ENCODE measurements at regions not wholly inside any gene's neighbourhood (a gene's known extent, or its start where the extent isn't known, plus 50 kb on each side); places are given as distances from the start of the nearest gene placed in this dataset.
"Not testable (repeated sequence)": the region's sequence is repeated elsewhere in the genome, so short reads cannot be mapped to it uniquely, and the experiment has no call there.

- DNase-seq (ENCODE audit: low read depth) = peak; percentile 53
Measured at GRCh38 chrX:3184176-3184930, 143.1 kb downstream of the ARSF start.

GRCh38 chrX:3181846-3182245 is 140.6 kb downstream of the ARSF start:
- DNase-seq (ENCODE audit: low read depth) = no peak

DNA sequence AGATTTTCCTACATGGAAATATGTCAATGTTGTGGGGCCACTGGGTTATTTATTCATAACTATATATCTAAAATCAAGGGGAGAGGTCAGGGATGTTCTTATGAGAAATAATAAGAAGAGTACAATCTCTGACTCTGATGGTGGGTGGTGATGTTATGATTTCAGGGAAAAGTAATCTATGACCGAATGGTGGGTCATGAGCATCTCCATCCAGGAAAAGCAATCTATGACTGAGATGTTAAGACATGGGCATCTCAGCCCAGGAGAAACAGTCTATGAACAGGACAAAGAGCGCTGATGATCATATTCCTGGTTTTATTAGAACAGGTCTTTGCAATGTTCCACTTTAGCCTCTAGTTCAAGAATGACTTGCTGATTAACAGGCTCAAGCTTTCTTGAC is 137.1 kb downstream of the ARSF start:
- DNase-seq (ENCODE audit: low read depth) = no peak

GRCh38 chrX:3177851-3178250 is 136.6 kb downstream of the ARSF start:
- no peak for DNase-seq (ENCODE audit: low read depth)

DNA sequence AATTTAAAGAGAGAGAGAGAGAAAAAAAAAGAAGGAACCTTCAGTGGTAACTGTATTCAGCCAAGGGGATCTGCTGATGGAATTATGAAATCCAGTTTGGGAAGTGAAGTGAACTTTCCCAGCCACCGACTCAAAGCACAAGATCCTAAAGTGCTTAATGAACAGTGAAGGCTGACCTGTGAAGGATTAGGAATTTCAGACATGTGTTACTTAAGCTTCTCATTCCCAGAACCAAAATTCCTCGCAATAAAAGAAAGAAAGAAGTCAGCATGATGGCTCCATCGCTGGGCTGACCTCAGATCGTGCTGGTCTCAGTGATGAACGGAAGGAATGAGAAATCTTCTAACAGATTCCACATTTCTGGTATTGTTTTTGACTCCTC is 135.2 kb downstream of the ARSF start:
- no peak for DNase-seq (ENCODE audit: low read depth)

- no peak for DNase-seq (ENCODE audit: low read depth)
Measured at GRCh38 chrX:3175659-3176438, 134.6 kb downstream of the ARSF start.

- not testable (repeated sequence) for DNase-seq (ENCODE audit: low read depth)
Measured at GRCh38 chrX:3172156-3172555, 130.9 kb downstream of the ARSF start.

DNA sequence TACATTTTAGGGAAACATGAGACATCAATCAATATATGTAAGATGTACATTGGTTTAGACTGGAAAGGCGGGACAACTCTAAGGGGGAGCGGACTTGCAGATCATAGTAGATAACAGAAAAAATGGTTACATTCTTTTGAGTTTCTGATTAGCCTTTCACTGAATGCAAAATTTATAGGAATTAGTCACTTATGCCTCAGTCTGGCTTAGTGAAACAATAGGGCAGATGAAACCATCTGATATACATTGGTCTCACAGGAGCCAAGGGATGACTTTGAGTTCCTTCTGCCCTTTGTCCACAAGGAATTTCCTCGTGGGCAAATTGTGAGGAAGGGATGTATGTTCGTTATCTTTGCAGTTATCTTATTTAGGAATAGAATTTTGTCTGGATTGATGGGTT is 128.2 kb downstream of the ARSF start:
- no peak for DNase-seq (ENCODE audit: low read depth)

DNA sequence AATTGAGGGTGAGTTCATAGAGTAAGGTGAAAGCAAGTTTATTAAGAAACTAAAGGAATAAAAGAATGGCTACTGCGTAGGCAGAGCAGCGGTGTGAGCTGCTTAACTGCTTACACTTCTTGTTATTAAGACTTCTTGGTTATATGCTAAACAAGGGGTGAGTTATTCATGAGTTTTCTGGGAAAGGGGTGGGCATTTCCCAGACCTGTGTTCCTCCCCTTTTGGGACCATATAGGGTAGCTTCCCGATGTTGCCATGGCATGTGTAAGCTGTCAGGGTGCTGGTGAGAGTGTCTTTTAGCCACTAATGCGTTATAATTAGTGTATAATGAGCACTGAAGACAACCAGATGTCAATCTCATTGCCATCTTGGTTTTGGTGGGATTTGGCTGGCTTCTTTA is 126.5 kb downstream of the ARSF start:
- no peak for DNase-seq (ENCODE audit: low read depth)

DNA sequence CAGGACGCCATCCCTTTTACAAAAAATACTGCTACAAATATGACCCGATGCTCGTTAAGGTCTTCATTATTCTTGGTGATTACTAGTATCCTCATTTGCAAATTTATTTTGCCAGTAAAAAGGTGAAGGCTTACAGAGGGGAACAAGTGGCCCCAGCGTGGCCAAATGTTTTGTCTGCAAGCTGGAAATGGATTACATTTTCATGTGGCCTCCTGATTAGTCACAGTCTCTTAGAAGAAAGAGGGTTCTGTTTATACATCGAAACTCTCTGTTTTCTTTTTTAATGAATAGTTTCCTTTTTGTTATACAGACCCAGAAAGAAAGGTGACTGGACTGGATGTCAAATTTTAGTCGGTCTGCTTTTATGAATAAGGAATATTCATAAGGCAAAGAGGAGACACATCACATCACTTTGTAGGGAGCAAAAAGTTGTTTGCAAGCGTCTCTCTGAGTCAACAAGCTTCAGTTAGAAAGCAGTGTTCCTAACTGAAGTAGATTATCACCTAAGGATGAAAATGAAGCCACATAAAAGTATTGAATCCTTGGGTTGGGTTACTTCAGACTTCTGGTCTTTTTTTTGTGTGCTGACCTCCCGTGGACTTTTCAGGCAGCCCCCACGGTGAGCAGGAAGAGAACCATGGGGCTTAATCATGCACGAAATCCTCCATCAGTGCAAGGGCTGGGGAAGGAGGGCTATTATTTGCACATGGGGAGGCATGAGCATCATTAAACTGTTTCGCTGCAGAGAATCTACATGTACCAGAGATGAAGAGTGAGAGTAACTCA is 125.6 kb downstream of the ARSF start:
- no peak for DNase-seq (ENCODE audit: low read depth)

- DNase-seq (ENCODE audit: low read depth) = no peak
Measured at GRCh38 chrX:3165808-3166207, 124.5 kb downstream of the ARSF start.

Measured in fibroblast of the conjunctiva (primary cell).